HepG2 (cell line): ENCODE measurements at regions not wholly inside any gene's neighbourhood (a gene's known extent, or its start where the extent isn't known, plus 50 kb on each side); places are given as distances from the start of the nearest gene placed in this dataset.
A peak's percentile ranks its signal among the peaks of the same experiment; 100 is the strongest.

Source experiments
- ATAC-seq: fragments of 200-7000 bp; cut with Tn5 transposase; 3 replicates; pipeline ENCODE4 v1.9.1; 2020; ENCODE audit warnings: mild to moderate bottlenecking, moderate library complexity
- BruUV-seq: library from RNA; stranded (reverse); fragments of 400-500 nt; replicated peaks from 2 replicates; lab custom pipeline; 2021; lab: Mats Ljungman, UMichigan
- CTCF ChIA-PET: fragments of 300-600 bp; formaldehyde crosslinking; extraction: SDS; loops from one replicate; lab custom pipeline; 2021; ENCODE audit warnings: low total read pairs, inconsistent platforms, low intra/inter-chr PET ratio; lab: Yijun Ruan, JAX
- POLR2A ChIA-PET: fragments of 350-600 bp; sonication (Branson Sonifier 250); formaldehyde crosslinking; loops from one replicate; lab custom pipeline; 2020; ENCODE audit warnings: antibody characterized with exemption, inconsistent platforms; lab: Yijun Ruan, JAX
- DNase-seq: peaks from one replicate; pipeline ENCODE4 v3.0.0-alpha.2; 2015; ENCODE audit warnings: low spot score
- FAIRE-seq: peaks from 3 replicates; lab custom pipeline; 2011; peaks lifted over from hg19 to GRCh38; lab: Jason Lieb, UNC
- H2AFZ ChIP-seq: one replicate; pipeline ENCODE4 v1.6.1; 2011; ENCODE audit warnings: low read length, inconsistent platforms
- H3K27ac ChIP-seq: fragments of 300-600 bp; 3 replicates; pipeline ENCODE4 v1.8.0; 2011; ENCODE audit warnings: mixed run types, mild to moderate bottlenecking, mixed read lengths, low read length, inconsistent platforms; ENCODE audit not compliant: insufficient read depth; ENCODE audit errors: extremely low read length
- H3K27me3 ChIP-seq, 2 experiments: fragments of 200-600 bp in 1 of 2; 2 replicates in 1 of 2; 3 replicates in 1 of 2; pipeline versions ENCODE4 v1.6.0 to v1.8.0; 2011; ENCODE audit warnings: low read length in 2 of 2, mild to moderate bottlenecking in 2 of 2, moderate library complexity in 2 of 2, inconsistent platforms in 1 of 2; ENCODE audit not compliant: insufficient read depth in 2 of 2, control insufficient read depth in 1 of 2
- H3K36me3 ChIP-seq, 2 experiments: fragments of 200-600 bp in 1 of 2; replicated peaks in 1 of 2; 2 replicates in 1 of 2; 3 replicates in 1 of 2; pipeline versions ENCODE4 v1.5.1 to v1.8.0; 2011; ENCODE audit warnings: low read length in 2 of 2, inconsistent platforms in 1 of 2; ENCODE audit not compliant: insufficient read depth in 2 of 2, control insufficient read depth in 1 of 2
- H3K4me1 ChIP-seq: 2 replicates; pipeline ENCODE4 v1.5.1; 2012; ENCODE audit warnings: low read length, inconsistent platforms; ENCODE audit not compliant: insufficient read depth
- H3K4me2 ChIP-seq: 2 replicates; pipeline ENCODE4 v1.6.0; 2011; ENCODE audit warnings: low read depth, low read length, inconsistent platforms
- H3K4me3 ChIP-seq, 3 experiments: fragments of 200-600 bp in 1 of 3; sonication (generic), shearing (Covaris generic) in 1 of 3; replicated peaks in 1 of 3; 2 replicates each; pipeline ENCODE4 v1.5.1; 2011 to 2016; ENCODE audit warnings: low read length in 3 of 3, inconsistent platforms in 2 of 3, low read depth in 2 of 3, mild to moderate bottlenecking in 2 of 3, control low read depth in 1 of 3, mixed read lengths in 1 of 3; ENCODE audit not compliant: insufficient read depth in 1 of 3
- H3K79me2 ChIP-seq: one replicate; pipeline ENCODE4 v1.6.1; 2011; ENCODE audit warnings: low read length, inconsistent platforms; ENCODE audit not compliant: insufficient read depth
- H3K9ac ChIP-seq: 2 replicates; pipeline ENCODE4 v1.6.0; 2011; ENCODE audit warnings: mild to moderate bottlenecking, low read depth, low read length, inconsistent platforms; ENCODE audit not compliant: insufficient read depth
- H3K9me3 ChIP-seq: 2 replicates; pipeline ENCODE4 v1.5.1; 2012; ENCODE audit warnings: mild to moderate bottlenecking, low read length
- H4K20me1 ChIP-seq: 2 replicates; pipeline ENCODE4 v1.6.0; 2011; ENCODE audit warnings: inconsistent platforms, mild to moderate bottlenecking, low read length, moderate library complexity; ENCODE audit not compliant: insufficient read depth
- ATF7 ChIP-seq, 2 experiments: fragments of 450-650 bp in 1 of 2; sonication (generic) in 1 of 2; formaldehyde crosslinking in 1 of 2; IDR thresholded peaks; 2 replicates each; pipeline versions ENCODE4 v1.4.0 to v1.6.1; 2016 to 2020; ENCODE audit warnings: antibody characterized with exemption in 1 of 2, mild to moderate bottlenecking in 1 of 2, missing genetic modification reagents in 1 of 2
- HIC2 ChIP-seq: sonication (generic); formaldehyde crosslinking; IDR thresholded peaks from 2 replicates; pipeline ENCODE4 v1.9.0; 2022; ENCODE audit warnings: low read depth, missing genetic modification reagents
- SMARCC2 ChIP-seq: fragments of 450-650 bp; IDR thresholded peaks from 2 replicates; pipeline ENCODE4 v1.6.1; 2017; ENCODE audit warnings: antibody characterized with exemption, mild to moderate bottlenecking
- STAT6 ChIP-seq: sonication (generic); formaldehyde crosslinking; IDR thresholded peaks from 2 replicates; pipeline ENCODE4 v1.4.0; 2020; ENCODE audit warnings: missing genetic modification reagents, mild to moderate bottlenecking, borderline replicate concordance
- TRAFD1 ChIP-seq: sonication (generic); formaldehyde crosslinking; IDR thresholded peaks from 2 replicates; pipeline ENCODE4 v1.5.1; 2020; ENCODE audit warnings: missing genetic modification reagents, mild to moderate bottlenecking, borderline replicate concordance
- ZBTB49 ChIP-seq: sonication (generic); formaldehyde crosslinking; IDR thresholded peaks from 2 replicates; pipeline ENCODE4 v1.4.0; 2020; ENCODE audit warnings: missing genetic modification reagents, borderline replicate concordance
- ZFYVE20 ChIP-seq: sonication (generic); formaldehyde crosslinking; IDR thresholded peaks from 2 replicates; pipeline ENCODE4 v1.8.0; 2023; ENCODE audit warnings: low read depth, mild to moderate bottlenecking, moderate library complexity, missing genetic modification reagents, borderline replicate concordance
- ZNF180 ChIP-seq: sonication (generic); formaldehyde crosslinking; IDR thresholded peaks from 2 replicates; pipeline ENCODE4 v1.4.0; 2020; ENCODE audit warnings: low read depth, missing genetic modification reagents, borderline replicate concordance
- WGBS: methylation state at CpG from one replicate; pipeline ENCODE4 v1.1.6; 2017; ENCODE audit warnings: low lambda C conversion rate; 5-methylcytosine and 5-hydroxymethylcytosine counted together
- in situ Hi-C: cut with HindIII; loops from 2 replicates; pipeline ENCODE4 v1.10.0; 2017; ENCODE audit warnings: low pct_unique_long_range_greater_than_20kb; ENCODE audit not compliant: extremely low pct_ligation_motif_present
- intact Hi-C: fragments of 100-400 bp; cut with micrococcal nuclease; formaldehyde crosslinking; loops from one replicate; pipeline ENCODE4 v1.10.0; 2022; ENCODE audit not compliant: unreplicated experiment

- intact Hi-C loops = no loop called here
- Histone ChIP-seq H3K36me3 (no peaks in the 10 kb centered on the region), H3K4me3 (no peak overlapping the region), H2AFZ (no peak overlapping the region), H3K4me2 (no peak overlapping the region), H3K9ac (no peak overlapping the region), H3K27me3 (no peaks in the 10 kb centered on the region), H3K27ac (no peak overlapping the region), H3K9me3 (peaks cover 4% of the 10 kb centered on the region; the same call in 1 of the 2 replicates), H4K20me1 (no peaks in the 10 kb centered on the region), H3K79me2 (no peaks in the 10 kb centered on the region), H3K4me1 (no peaks in the 10 kb centered on the region)
- DNase-seq = no peak
- in situ Hi-C loops = no loop called here
- no peak for FAIRE-seq
- no TSS peak for BruUV-seq
- CTCF ChIA-PET = no interaction called here
- POLR2A ChIA-PET = no interaction called here
- WGBS = 66% methylated on average over 2 of the region's 2 CpGs
- ATAC-seq = no peak
- peak; percentile 36; the same call in 1 of the 2 replicates for TF ChIP-seq ATF7 (IDR thresholded peaks at IDR 0.05)
- TF ChIP-seq ATF7 (CRISPR knock-in tag; IDR thresholded peaks at IDR 0.05) = no peak
- no peak for TF ChIP-seq TRAFD1 (CRISPR knock-in tag)
Measured at GRCh38 chr12:89047856-89048418, 304.4 kb downstream of the DUSP6 start.

- no peak for DNase-seq
- intact Hi-C loops (no loop called here), in situ Hi-C loops (no loop called here)
- H3K9me3 ChIP-seq = no peaks in the 10 kb centered on the region
- no TSS peak for BruUV-seq
- H4K20me1 ChIP-seq = no peaks in the 10 kb centered on the region
- WGBS = 18% methylated on average over 2 of the region's 2 CpGs
- no peaks in the 10 kb centered on the region for H3K27me3 ChIP-seq
- H3K4me3 ChIP-seq = no peak overlapping the region
- H3K36me3 ChIP-seq = no peaks in the 10 kb centered on the region
- ChIA-PET POLR2A (no interaction called here), CTCF (no interaction called here)
- no peak overlapping the region for H3K27ac ChIP-seq
- no peaks in the 10 kb centered on the region for H3K79me2 ChIP-seq
- H2AFZ ChIP-seq = no peak overlapping the region
- FAIRE-seq = no peak
- no peaks in the 10 kb centered on the region for H3K4me1 ChIP-seq
- no peak for ATAC-seq
- no peak overlapping the region for H3K9ac ChIP-seq
- no peak overlapping the region for H3K4me2 ChIP-seq
- no peak for TF ChIP-seq HIC2 (CRISPR knock-in tag)
- no peak for TF ChIP-seq ZBTB49
- no peak for TF ChIP-seq ZNF180 (CRISPR knock-in tag)
- TF ChIP-seq ZFYVE20 (CRISPR knock-in tag) = no peak
- TF ChIP-seq SMARCC2 = no peak
- no peak for TF ChIP-seq STAT6 (CRISPR knock-in tag)
Measured at GRCh38 chr12:89041078-89041477, 311.2 kb downstream of the DUSP6 start.
